Skeletal muscle tissue (tissue), 3 donors: ENCODE measurements at regions not wholly inside any gene's neighbourhood (a gene's known extent, or its start where the extent isn't known, plus 50 kb on each side); places are given as distances from the start of the nearest gene placed in this dataset.

ENCODE experiments used
- H3K27ac ChIP-seq: one replicate; pipeline ENCODE4 v1.7.0; 2013; ENCODE audit warnings: mild to moderate bottlenecking, low read depth, low read length, inconsistent platforms
- H3K27me3 ChIP-seq, 3 donors: one replicate each; pipeline ENCODE4 v1.7.0; 2013; ENCODE audit warnings: low read length in 3 of 3; ENCODE audit not compliant: control insufficient read depth in 3 of 3, insufficient read depth in 3 of 3
- H3K36me3 ChIP-seq, 3 donors: one replicate each; pipeline ENCODE4 v1.7.0; 2013; ENCODE audit warnings: low read length in 3 of 3; ENCODE audit not compliant: control insufficient read depth in 3 of 3, insufficient read depth in 3 of 3
- H3K4me1 ChIP-seq, 3 donors: one replicate each; pipeline ENCODE4 v1.7.0; 2013; ENCODE audit warnings: low read length in 3 of 3, mild to moderate bottlenecking in 3 of 3; ENCODE audit not compliant: control insufficient read depth in 3 of 3, insufficient read depth in 3 of 3
- H3K4me3 ChIP-seq, 3 donors: one replicate each; pipeline ENCODE4 v1.7.0; 2013; ENCODE audit warnings: low read length in 3 of 3
- H3K9ac ChIP-seq, 3 donors: one replicate each; pipeline ENCODE4 v1.7.0; 2013; ENCODE audit warnings: low read length in 3 of 3, mild to moderate bottlenecking in 3 of 3, moderate library complexity in 2 of 3, low read depth in 1 of 3
- H3K9me3 ChIP-seq, 3 donors: one replicate each; pipeline ENCODE4 v1.7.0; 2013; ENCODE audit warnings: low read length in 3 of 3; ENCODE audit not compliant: control insufficient read depth in 3 of 3
- donor health status: Osteomylitis.

DNA sequence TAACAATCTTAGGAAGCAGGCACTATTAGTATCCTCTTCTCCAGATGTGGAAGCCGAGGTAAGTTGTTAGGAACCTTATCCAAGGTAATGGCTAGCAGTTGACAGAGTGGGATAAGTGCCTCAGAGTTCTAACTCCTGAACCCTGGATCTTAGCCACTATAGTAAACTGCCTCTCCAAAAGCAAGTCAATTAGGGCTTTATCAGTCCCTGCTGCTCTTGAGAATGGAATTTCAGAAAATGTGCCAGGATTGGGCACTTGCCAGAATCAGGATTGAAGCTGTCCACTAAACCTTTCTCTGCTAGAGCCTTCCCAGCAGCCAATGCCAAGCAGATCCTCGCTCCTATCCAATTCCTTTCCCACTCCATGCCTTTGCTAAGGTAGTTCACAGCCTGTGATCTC is 777.5 kb upstream of the POM121L12 start:
- Histone ChIP-seq H3K4me3 (no peak overlapping the region), H3K36me3 (no peaks in the 10 kb centered on the region), H3K9ac (no peak overlapping the region), H3K9me3 (no peaks in the 10 kb centered on the region), H3K27ac (no peak overlapping the region), H3K4me1 (no peaks in the 10 kb centered on the region), H3K27me3 (no peaks in the 10 kb centered on the region)

DNA sequence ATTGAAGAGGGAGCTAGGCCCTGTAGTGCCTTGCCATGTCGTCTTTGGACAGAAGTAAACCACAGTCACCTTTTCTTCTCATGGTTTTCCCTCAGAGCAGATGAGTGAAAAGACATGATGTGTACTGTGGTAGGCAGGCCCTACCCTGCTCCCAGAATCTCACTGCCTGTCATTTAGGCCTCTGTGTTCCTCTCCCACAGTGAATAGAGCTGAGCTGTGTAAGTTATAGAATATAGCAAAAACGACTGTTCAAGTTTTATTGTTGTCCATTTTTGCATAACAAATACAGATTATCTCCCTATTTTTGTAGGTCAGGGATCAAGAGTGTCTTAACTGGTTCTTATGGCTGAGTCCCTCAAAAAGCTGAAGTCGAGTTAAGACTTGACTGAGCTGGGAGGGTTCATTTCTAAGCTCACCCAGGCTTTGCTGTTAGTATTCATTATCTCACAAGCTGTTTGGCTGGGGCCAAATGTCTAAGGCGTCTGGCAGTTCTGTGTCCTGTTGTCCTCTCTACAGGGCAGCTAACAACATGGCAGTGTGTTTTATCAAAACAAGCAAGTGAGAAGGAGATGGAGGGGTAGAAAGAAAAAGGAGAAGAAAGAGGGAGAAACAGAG is 780.9 kb upstream of the POM121L12 start:
- H3K36me3 ChIP-seq, result no peaks in the 10 kb centered on the region
- no peak overlapping the region for H3K4me3 ChIP-seq
- no peak overlapping the region for H3K9ac ChIP-seq
- no peaks in the 10 kb centered on the region for H3K27me3 ChIP-seq
- H3K27ac ChIP-seq, result no peak overlapping the region
- no peaks in the 10 kb centered on the region for H3K9me3 ChIP-seq
- H3K4me1 ChIP-seq, result no peaks in the 10 kb centered on the region

DNA sequence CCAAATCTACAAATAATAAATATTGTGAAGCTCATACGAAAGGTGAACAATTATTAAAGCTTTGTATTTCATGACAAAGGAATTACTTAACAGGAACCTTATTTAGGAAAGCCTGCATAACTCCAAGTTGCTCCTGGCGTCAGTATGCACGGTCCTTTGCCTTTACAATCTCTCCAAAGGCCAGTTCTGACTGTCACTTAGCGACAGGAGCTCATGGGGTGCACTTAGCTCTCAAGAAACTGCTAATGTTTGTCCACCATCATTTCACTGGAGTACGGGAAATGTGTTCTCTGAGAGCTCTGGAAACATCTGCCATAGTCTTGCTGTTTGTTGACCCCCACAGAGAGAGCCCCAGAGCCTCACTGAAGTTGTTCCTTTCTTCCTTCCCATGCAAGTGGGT is 781.5 kb upstream of the POM121L12 start:
- no peaks in the 10 kb centered on the region for H3K4me1 ChIP-seq
- H3K9ac ChIP-seq, result no peak overlapping the region
- no peak overlapping the region for H3K4me3 ChIP-seq
- H3K27ac ChIP-seq, result no peak overlapping the region
- no peaks in the 10 kb centered on the region for H3K9me3 ChIP-seq
- no peaks in the 10 kb centered on the region for H3K36me3 ChIP-seq
- no peaks in the 10 kb centered on the region for H3K27me3 ChIP-seq

DNA sequence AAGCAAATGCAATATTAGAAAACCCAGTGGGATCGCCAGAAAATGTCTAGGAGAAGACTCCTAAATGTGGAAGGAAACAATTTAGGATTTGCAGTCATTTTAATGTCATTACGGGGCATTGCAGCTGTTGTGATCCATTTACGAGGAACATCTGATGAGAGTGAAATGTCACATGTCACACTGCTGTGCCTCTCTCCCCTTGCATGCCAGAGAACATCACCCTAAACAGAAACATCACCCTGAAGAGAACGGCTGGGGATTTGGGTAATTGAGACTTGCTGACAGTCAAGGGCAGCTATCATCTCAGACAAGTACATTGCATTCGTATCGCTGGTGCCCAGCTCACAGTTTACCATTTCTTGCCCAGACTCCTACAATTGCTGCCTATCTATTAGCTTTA is 785.7 kb upstream of the POM121L12 start:
- Histone ChIP-seq H3K36me3 (no peaks in the 10 kb centered on the region), H3K9ac (no peak overlapping the region), H3K4me1 (no peaks in the 10 kb centered on the region), H3K27ac (no peak overlapping the region), H3K27me3 (no peaks in the 10 kb centered on the region), H3K4me3 (no peak overlapping the region), H3K9me3 (no peaks in the 10 kb centered on the region)

DNA sequence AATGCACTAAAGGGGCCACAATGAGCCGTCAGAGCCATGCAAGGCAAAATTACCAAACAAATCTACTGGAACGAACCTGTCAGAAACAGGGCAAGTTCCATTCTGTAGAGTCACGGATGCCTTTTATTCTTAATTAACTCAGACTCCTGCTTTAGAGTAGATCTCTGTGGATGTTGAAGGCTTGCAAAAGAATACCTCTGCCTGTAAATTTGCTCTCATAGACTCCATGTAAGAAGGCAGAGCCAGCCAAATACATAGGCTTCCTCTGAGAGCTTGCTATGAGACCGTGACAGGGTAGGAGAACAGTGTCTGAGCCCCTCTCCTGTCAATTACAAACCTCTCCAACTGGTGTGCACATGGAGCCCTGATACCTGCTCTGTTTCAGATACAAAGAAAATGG is 787.9 kb upstream of the POM121L12 start:
- Histone ChIP-seq H3K4me1 (no peaks in the 10 kb centered on the region), H3K27me3 (no peaks in the 10 kb centered on the region), H3K27ac (no peak overlapping the region), H3K9ac (no peak overlapping the region), H3K36me3 (no peaks in the 10 kb centered on the region), H3K4me3 (no peak overlapping the region), H3K9me3 (peaks cover 0 to 2% (median 0%) of the 10 kb centered on the region in 3 donors)

DNA sequence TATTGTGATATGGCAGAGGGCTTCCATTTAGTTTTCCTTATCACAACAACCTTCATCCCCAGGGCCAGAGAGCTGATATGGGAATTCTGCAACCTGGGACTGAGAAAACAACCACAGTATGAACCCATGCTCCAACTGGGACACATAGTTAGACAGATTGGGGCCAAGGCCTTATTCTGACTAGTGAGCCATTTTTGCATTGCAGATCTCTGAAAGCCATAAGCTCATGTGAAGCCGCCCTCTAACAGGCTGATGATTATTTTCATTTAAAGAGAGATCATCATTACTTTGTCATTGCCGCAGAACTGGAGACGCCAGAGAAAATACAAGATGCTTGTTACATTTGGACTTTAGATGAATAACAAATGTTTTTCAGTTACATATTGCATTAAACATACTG is 791.7 kb upstream of the POM121L12 start:
- no peak overlapping the region for H3K9ac ChIP-seq
- H3K27me3 ChIP-seq, result no peaks in the 10 kb centered on the region
- H3K36me3 ChIP-seq, result no peaks in the 10 kb centered on the region
- H3K27ac ChIP-seq, result no peak overlapping the region
- H3K4me1 ChIP-seq, result no peaks in the 10 kb centered on the region
- H3K9me3 ChIP-seq, result peaks cover 0 to 2% (median 0%) of the 10 kb centered on the region in 3 donors
- no peak overlapping the region for H3K4me3 ChIP-seq

DNA sequence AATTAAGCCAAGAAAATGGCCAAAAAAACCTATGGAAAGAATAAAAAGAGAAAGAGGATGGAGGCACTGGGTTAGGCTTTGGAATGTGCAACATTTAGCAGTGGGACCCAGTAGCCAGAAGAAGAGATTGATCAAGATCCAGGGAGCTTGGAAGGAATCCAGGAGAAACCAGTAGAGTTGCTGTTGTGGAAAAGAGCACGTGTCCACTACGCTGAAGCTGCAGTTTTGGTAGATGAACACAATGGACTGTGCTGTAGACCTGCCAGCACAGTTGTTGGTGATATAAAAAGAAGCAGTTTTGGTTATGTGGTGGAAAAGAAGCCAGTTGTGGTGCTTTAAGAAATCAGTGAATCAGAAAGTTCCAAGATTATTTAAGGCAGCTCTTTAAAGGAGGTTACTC is 802.2 kb upstream of the POM121L12 start:
- H3K27ac ChIP-seq, result no peak overlapping the region
- peaks cover 0 to 3% (median 0%) of the 10 kb centered on the region in 3 donors for H3K9me3 ChIP-seq
- H3K4me1 ChIP-seq, result no peaks in the 10 kb centered on the region
- H3K4me3 ChIP-seq, result no peak overlapping the region
- H3K36me3 ChIP-seq, result no peaks in the 10 kb centered on the region
- H3K27me3 ChIP-seq, result no peaks in the 10 kb centered on the region
- no peak overlapping the region for H3K9ac ChIP-seq

DNA sequence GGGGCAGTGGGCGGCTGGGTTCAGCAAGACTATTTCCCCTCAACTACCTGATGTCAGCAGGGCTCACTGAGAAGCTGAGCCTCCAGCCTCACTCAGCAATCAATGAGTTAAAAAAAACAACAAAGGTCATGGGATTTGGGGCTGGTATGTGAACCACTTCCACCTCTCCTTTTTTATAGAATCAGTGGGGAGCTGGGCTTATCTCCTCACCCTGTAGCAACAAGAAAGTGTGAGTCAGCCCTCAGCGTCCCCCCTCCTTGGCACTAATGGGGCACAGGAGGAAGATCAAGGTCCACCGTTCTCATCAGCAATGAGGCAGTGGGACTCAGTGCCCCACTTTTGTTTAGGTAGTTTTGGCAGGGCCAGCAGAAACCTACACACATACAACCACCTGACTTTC is 823.5 kb upstream of the POM121L12 start:
- no peaks in the 10 kb centered on the region for H3K36me3 ChIP-seq

DNA sequence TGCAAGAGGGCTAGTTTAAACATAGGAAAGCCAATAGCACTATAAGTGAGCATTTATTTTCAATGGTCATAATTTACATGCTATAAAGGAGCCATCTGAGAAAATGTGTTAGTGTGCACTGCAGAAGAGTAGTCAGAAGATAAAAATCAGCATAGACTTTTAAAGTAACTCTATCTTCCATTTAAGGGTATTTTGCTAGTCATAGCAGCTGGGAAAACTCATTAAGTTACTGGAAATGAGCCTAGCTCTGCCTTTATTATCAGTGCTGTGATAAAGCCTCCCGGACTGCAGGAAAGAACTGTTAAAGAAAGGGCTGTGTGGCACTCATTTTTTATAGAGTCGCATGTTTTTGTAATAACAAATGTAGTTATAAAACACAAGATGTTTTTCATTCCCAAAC is 825.8 kb upstream of the POM121L12 start:
- Histone ChIP-seq H3K9ac (no peak overlapping the region), H3K4me1 (no peaks in the 10 kb centered on the region), H3K4me3 (no peak overlapping the region), H3K9me3 (peaks cover 0 to 3% (median 0%) of the 10 kb centered on the region in 3 donors), H3K36me3 (no peaks in the 10 kb centered on the region), H3K27ac (no peak overlapping the region), H3K27me3 (no peaks in the 10 kb centered on the region)

More for the DNA sequence above, 823.5 kb upstream of the POM121L12 start:
- Histone ChIP-seq H3K9me3 (peaks cover 0 to 3% (median 0%) of the 10 kb centered on the region in 3 donors), H3K9ac (no peak overlapping the region), H3K27ac (no peak overlapping the region), H3K27me3 (no peaks in the 10 kb centered on the region), H3K4me1 (no peaks in the 10 kb centered on the region), H3K4me3 (no peak overlapping the region)

DNA sequence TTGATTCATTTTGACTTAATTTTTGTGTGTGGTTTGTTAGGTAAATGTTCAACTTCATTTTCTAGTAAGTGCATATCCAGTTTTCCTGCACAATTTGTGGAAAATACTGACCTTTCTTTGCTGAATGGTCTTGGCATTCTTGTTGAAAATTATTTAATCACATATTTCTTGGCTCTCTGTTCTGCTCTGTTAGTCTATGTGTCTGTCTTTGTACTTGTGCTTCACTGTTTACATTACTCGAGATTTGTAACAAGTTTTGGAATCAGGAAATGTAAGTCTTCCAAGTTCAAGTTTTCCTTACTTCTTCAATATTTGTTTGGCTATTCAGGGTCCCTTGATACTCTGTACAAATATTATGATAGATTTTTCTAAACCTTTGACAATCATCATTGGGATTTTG is 838.2 kb upstream of the POM121L12 start:
- no peaks in the 10 kb centered on the region for H3K9me3 ChIP-seq
- no peaks in the 10 kb centered on the region for H3K4me1 ChIP-seq
- no peaks in the 10 kb centered on the region for H3K27me3 ChIP-seq
- no peak overlapping the region for H3K27ac ChIP-seq
- H3K36me3 ChIP-seq, result no peaks in the 10 kb centered on the region
- H3K4me3 ChIP-seq, result no peak overlapping the region
- H3K9ac ChIP-seq, result no peak overlapping the region
